BJ (cell line): ENCODE measurements at regions not wholly inside any gene's neighbourhood (a gene's known extent, or its start where the extent isn't known, plus 50 kb on each side); places are given as distances from the start of the nearest gene placed in this dataset.
A peak's percentile ranks its signal among the peaks of the same experiment; 100 is the strongest.

Experiments
- CTCF ChIA-PET: fragments of 350-600 bp; formaldehyde crosslinking; extraction: SDS; loops from one replicate; lab custom pipeline; 2021; ENCODE audit warnings: antibody characterized with exemption, inconsistent platforms; lab: Yijun Ruan, JAX
- POLR2A ChIA-PET: fragments of 300-600 bp; sonication (Branson Sonifier 250); formaldehyde crosslinking; extraction: SDS; loops from one replicate; lab custom pipeline; 2021; ENCODE audit warnings: antibody characterized with exemption; lab: Charles Lee
- DNase-seq: peaks from one replicate; pipeline ENCODE4 v3.0.0-alpha.2; 2011; ENCODE audit warnings: low read depth
- H3K27me3 ChIP-seq: 2 replicates; pipeline ENCODE4 v1.6.0; 2011; ENCODE audit warnings: low read length; ENCODE audit not compliant: control insufficient read depth, insufficient read depth
- H3K36me3 ChIP-seq: 2 replicates; pipeline ENCODE4 v1.5.1; 2011; ENCODE audit warnings: low read length; ENCODE audit not compliant: control insufficient read depth, insufficient read depth
- H3K4me3 ChIP-seq: 2 replicates; pipeline ENCODE4 v1.5.1; 2011; ENCODE audit warnings: low read depth, mild to moderate bottlenecking, control low read depth, low read length
- TF ChIP-seq, protein P1 (sequence below): IDR thresholded peaks from 2 replicates; pipeline ENCODE4 v1.5.1; 2011; ENCODE audit warnings: low read depth, mild to moderate bottlenecking, control low read depth, inconsistent platforms, low read length, moderate library complexity; ENCODE audit not compliant: insufficient read depth

DNA sequence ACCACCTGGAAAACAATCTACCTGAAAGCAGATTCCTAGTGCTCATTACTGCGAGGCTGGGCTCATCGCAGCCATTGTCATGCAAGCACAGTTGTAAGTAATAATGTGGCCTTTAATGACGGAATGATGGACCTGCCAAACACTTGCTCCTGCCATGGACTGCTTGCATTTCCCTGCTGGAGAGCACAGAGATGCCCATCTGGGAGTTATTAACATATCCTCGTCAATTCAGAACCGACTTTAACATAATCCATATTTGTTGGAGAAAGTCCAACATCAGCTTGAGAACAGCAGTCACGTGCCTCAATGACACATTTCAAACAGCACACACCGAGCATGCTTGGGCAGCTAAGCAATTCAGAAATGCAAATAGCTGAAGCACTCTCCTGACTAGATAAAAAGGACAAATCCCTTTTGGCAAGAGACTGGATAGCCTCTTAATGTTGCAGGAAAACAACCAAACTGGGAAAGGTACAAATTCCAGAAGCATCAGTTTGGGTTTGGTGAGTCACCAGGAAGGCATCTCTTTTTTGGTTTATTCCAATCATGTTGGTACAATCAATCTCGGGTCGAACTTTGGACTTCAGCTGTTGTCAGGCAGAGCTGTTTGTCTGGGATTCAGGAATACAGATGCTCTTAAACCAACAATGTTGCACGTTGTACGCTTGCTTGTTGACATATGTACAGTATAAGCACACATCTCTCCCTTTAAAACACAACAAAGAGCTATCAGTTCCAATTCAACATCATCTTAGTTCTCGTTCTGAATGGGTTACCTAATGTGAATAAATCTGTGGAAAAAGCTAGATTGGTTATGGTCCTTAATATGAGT, 395.8 kb downstream of the LNPK start:
- DNase-seq, result no peak
- no peak overlapping the region for H3K4me3 ChIP-seq
- CTCF ChIA-PET, result interaction anchor here (0.9 to 1.3 kb wide), 2 partner anchors 12 to 473 kb away, joined by 3 read pairs; no protein-coding TSS in a partner anchor

DNA sequence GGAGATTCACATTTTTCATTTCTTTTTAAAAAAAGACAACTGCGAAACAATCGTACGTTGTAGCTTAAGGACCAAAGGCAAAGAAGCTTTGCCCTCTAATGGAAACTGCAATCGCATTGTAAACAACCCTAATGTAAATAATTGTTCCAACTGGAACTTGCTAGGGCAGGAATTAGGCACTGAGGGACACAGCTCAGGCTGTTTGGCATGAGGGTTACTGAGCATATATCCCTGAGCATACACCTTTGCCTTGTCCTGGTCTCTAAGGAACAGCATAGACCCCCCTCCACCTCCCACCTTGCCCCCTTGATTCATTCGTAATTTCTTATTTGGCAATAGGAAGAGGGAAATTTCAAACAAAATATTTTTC, 396.4 kb downstream of the LNPK start:
- ChIA-PET CTCF (interaction anchor here (1.3 kb wide), 1 partner anchor 474 kb away, joined by 3 read pairs; no protein-coding TSS in a partner anchor), POLR2A (no interaction called here)
- H3K4me3 ChIP-seq, result no peak overlapping the region
- H3K27me3 ChIP-seq, result peaks cover 2% of the 10 kb centered on the region; the same call in 1 of the 2 replicates
- TF ChIP-seq, protein P1, sequence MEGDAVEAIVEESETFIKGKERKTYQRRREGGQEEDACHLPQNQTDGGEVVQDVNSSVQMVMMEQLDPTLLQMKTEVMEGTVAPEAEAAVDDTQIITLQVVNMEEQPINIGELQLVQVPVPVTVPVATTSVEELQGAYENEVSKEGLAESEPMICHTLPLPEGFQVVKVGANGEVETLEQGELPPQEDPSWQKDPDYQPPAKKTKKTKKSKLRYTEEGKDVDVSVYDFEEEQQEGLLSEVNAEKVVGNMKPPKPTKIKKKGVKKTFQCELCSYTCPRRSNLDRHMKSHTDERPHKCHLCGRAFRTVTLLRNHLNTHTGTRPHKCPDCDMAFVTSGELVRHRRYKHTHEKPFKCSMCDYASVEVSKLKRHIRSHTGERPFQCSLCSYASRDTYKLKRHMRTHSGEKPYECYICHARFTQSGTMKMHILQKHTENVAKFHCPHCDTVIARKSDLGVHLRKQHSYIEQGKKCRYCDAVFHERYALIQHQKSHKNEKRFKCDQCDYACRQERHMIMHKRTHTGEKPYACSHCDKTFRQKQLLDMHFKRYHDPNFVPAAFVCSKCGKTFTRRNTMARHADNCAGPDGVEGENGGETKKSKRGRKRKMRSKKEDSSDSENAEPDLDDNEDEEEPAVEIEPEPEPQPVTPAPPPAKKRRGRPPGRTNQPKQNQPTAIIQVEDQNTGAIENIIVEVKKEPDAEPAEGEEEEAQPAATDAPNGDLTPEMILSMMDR, result no peak
- no peaks in the 10 kb centered on the region for H3K36me3 ChIP-seq
- no peak for DNase-seq

More for the DNA sequence above, 395.8 kb downstream of the LNPK start:
- TF ChIP-seq, protein P1, result no peak
- peaks cover 2% of the 10 kb centered on the region; the same call in 1 of the 2 replicates for H3K27me3 ChIP-seq
- no peaks in the 10 kb centered on the region for H3K36me3 ChIP-seq
- POLR2A ChIA-PET, result no interaction called here

DNA sequence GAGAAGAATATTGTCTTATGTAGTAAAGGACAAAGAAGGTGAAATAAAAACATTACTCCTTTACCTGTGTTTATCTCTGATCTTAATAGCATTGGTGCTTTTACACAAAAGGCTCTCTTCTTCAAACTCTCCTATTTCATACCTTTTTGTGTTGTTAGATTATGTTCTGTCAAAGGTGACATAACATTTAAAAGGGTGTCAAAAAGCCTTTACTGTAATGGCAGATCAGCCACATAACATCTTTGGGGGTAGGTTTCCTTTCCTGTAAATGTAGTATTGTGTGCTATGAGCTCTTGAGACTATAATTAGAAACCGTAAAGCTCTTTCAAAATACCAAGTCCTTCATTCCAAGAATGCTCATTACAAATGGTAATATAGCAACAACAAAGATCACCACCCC, 400.1 kb downstream of the LNPK start:
- Histone ChIP-seq H3K4me3 (no peak overlapping the region), H3K27me3 (no peaks in the 10 kb centered on the region), H3K36me3 (no peaks in the 10 kb centered on the region)
- DNase-seq, result no peak
- POLR2A ChIA-PET, result no interaction called here
- TF ChIP-seq, protein P1, result no peak
- CTCF ChIA-PET, result no interaction called here

DNA sequence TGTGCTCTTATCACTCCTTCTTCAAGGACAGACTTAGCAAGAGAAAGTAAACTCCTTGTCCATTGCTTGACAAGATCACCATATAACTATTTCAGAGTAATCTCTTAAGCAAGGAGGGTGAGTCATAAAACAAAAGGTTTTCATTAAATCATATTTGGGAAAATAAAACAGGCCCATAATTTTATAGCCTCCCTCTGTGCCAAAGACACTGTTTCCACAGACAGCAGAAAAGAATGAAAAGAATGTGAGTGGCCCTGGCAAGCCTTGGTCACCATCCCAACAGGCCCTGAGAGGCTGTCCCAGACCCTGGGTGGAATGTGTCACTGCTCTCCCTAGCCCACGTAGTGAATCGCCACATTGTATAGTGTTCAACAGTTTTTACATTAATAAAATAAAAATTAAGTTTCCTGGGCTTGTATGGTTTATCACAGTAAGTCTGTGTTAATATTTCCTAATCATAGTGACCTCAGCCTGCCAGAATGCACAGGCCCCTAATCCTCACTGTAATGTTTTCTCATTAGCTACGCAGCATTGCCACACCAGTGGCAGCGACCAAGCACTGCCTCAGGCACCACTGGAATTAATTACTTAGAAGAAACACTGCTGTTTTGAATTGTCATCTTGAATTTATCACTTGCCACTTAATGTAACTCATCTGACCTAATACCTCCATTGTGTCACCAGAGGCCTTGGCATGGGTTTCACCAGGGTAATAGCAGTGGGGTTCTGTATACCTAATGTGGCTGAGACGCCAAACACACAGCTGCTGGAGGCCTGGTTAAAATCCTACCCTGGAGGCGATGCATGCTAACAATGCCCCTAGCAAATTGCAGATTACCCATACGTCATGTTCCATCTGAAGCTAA, 401.9 kb downstream of the LNPK start:
- H3K36me3 ChIP-seq, result no peaks in the 10 kb centered on the region
- peak; percentile 84 for DNase-seq
- POLR2A ChIA-PET, result interaction anchor here (0.6 kb wide), 1 partner anchor 28 kb away, joined by 3 read pairs; no protein-coding TSS in a partner anchor

More for the DNA sequence above, 401.9 kb downstream of the LNPK start:
- CTCF ChIA-PET, result interaction anchor here (0.7 to 1.5 kb wide), 3 partner anchors 25 to 812 kb away, joined by 3 to 4 read pairs (median 3); no protein-coding TSS in a partner anchor
- TF ChIP-seq, protein P1, result no peak
- no peaks in the 10 kb centered on the region for H3K27me3 ChIP-seq
- no peak overlapping the region for H3K4me3 ChIP-seq
